DND-41 (cell line): ENCODE measurements at regions not wholly inside any gene's neighbourhood (a gene's known extent, or its start where the extent isn't known, plus 50 kb on each side); places are given as distances from the start of the nearest gene placed in this dataset.

Source experiments
- EZH2 ChIP-seq: IDR thresholded peaks from 3 replicates; pipeline ENCODE4 v1.6.1; 2012; ENCODE audit warnings: borderline replicate concordance, low read depth, mild to moderate bottlenecking, moderate library complexity, low read length, inconsistent platforms; ENCODE audit not compliant: severe bottlenecking
- TF ChIP-seq, protein P1 (sequence below): IDR thresholded peaks from 2 replicates; pipeline ENCODE4 v1.5.1; 2012; ENCODE audit warnings: borderline replicate concordance, low read length, moderate library complexity, mild to moderate bottlenecking; ENCODE audit not compliant: poor library complexity, severe bottlenecking; ENCODE audit errors: extremely low read depth

DNA sequence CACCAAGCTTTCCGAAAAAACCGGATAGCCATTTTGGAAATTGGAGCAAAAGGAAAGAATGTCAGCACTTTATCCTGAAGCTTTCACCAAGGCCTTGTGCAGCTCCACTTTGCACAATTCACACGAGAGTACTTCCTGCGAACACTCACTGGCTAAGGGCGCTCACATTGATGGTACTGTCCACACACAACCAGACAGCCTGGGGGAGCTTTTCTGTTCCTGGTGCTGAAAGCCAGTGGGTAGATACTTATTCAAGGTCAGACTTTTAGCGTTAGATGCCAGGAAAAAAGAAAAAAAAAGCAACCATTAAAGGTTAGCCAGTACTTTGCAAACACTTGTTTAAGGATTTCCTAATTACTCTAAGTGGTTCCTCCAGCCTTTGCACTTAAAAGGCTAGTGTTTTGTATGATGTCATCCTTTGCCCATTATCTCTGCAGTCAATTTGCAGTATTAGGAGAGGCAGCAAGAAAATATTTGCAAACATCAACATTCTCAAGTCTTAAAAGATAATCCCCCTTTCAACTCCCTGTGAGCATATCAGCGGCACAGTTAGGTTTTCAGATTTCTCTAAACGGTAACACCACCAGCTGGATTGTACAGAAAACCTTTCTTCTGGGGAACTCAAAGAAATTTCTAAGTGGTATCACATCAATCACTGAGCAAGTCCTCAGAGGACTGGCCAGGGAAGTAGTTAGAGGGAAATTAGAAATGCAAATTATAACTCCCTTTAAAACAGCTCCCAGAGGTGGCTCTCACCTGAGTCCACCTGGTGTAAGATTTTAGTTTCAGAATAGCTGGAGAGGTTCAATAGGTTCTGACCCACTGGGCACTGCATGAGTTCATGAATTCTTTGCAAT, 243.4 kb upstream of the IRX5 start:
- TF ChIP-seq, protein P1, sequence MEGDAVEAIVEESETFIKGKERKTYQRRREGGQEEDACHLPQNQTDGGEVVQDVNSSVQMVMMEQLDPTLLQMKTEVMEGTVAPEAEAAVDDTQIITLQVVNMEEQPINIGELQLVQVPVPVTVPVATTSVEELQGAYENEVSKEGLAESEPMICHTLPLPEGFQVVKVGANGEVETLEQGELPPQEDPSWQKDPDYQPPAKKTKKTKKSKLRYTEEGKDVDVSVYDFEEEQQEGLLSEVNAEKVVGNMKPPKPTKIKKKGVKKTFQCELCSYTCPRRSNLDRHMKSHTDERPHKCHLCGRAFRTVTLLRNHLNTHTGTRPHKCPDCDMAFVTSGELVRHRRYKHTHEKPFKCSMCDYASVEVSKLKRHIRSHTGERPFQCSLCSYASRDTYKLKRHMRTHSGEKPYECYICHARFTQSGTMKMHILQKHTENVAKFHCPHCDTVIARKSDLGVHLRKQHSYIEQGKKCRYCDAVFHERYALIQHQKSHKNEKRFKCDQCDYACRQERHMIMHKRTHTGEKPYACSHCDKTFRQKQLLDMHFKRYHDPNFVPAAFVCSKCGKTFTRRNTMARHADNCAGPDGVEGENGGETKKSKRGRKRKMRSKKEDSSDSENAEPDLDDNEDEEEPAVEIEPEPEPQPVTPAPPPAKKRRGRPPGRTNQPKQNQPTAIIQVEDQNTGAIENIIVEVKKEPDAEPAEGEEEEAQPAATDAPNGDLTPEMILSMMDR = no peak
- TF ChIP-seq EZH2 = no peak
